ENCODE measurements at regions not wholly inside any gene's neighbourhood (a gene's known extent, or its start where the extent isn't known, plus 50 kb on each side); places are given as distances from the start of the nearest gene placed in this dataset.

GRCh38 chr11:81080476-81080875, 1639.6 kb upstream of the TENM4 start:
- no peak for DNase-seq

DNA sequence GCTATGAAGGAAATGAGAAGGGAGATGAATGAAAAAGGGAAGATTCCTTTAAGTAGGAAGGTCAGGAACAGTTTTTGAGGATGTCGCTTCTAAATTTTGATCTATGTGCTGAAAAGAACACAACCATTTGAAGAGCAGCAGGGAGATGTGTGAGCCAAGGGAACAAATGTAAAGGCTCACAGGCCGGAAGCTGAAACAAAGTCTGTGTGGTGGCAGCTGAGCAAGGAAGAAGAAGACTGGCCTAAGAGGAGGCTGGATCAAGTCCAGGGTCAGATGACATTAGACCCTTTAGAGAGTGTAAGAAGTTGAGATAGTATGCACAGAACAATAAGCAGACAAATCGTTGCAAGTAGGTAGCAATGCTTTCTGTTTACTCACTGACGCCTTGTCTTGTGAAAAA, 1631.4 kb upstream of the TENM4 start:
- no peak for DNase-seq

DNA sequence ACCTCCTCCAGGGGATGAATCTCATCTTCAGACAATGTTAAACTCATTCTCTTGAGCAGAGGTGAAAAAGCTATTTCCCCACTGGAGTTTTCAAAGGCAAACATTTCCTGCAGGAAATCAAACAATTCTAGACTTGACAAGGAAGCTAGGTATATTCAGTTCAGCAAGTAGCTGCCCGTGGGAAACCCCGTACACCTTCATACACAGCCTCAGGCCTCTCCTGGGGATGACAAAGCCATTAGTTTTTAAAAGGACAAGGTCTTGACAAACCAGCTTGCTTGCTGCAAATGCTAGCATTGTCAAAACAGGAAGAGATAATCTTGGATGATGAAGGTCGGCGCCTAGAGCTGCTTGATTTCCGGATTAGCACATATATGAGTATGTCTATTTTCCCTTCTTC, 1630.8 kb upstream of the TENM4 start:
- DNase-seq = no peak

DNA sequence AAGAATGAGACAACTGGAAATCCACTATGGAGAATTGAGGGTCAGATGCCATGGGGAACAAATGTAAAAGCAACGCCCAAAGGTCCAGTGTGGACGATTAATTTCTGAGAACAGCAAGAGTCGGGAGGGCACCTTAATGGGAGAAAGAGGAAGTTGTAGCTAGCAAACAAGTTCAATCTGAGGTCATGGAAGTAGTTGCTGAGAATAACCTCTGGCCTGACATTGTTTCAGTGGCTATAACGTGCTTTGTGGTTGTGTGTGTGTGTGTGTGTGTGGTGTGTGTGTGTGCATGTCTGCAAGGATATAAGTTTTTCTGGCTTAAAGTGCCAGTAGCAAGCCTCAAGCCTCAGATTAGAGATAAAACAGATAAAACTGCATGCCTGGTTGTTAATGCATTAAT, 1630.1 kb upstream of the TENM4 start:
- no peak for DNase-seq

- no peak for DNase-seq
Measured at GRCh38 chr11:81059356-81059755, 1618.5 kb upstream of the TENM4 start.

DNA sequence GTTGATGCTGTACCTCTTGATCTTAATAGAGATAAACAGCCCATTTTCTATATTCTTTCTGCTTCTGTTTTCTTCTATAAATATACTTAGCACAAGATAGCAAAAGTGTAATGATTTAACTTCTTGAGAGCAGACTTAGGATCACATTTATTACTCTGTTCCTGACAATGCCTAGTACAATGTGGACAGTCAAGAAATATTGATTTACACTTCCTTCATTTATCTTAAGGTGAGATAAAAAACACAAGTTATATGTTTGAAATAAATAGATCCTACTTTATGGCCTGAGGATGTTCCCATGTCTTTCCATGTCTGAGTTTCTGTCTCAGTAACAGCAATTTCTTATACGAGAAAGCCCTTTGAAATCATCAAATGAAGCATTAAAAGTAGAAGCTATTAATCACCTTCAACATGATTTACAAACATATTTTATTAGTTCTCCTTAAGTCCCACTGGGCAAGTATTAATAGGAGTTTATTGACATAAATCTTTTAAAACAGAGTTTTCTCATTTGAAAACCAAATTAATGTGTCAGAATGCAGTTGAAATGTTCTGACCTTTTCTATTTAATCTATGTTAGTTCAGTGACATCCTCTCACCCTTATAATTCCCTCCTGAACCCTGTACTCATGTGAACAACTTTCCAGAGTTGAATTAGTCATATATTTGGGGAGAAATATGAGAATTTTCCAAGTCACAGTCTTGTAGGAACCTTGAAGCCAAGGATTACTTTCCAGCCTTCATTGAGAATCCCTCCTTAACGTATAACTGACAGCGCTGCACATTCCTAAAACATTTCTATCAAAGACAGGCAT, 1611.7 kb upstream of the TENM4 start:
- no peak for DNase-seq

DNA sequence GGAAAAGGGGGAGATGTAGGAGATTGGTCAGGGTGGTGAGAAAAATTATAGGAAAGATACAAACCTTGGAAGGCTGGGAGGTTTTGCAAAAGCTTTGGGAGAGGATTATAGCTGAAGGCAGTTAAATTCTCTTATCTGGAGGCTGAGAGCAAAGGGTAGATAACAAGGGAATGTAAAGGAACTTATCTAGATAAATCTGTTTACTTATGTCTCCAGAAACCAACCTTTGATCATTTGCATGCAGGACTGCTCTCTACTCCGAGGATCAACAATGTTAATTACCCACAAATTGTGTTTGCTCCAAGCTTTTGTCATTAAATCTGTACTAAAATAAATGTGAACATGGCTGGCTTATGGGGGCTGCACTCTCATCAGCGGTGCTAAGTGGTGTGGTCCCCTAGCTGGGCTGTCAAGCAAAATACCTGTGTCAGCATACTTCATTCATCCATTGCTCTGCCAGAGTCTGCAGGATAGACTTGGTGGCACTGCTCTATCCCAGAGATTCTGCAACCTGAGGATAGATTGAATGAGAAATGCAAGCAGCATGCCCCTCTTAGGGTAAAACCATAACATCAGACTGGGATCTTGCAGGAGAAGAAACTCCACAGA, 1599.2 kb upstream of the TENM4 start:
- no peak for DNase-seq

DNA sequence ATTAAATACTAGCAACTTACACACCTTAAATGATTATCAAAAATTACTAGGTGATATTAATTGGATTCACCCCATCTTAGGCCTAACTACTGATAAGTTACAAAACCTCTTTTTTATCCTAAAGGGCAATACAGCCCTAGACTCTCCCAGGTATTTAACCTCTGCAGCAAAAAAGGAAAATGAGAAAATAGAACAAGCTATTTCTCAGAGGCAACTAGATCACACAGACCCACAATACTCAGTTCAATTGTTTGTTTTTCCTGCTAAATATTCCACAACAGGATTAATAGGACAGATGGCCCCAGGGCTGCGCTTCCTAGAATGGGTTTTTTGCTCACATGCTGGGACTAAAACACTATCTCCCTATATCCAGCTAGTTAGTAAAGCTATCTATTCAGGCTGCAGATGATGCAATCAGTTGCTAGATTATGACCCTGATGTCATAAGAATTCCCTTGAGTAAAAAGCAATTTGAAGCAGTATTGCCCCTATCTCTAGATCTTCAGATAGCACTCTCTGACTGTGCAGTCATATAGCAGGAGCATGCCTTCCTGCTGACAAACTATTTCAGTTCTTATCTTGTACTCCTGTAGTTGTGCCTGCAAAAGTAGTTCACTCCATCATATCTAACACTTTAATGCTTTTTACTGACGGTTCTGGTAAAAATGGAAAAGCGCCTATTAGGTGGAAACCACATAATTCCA, 1595.5 kb upstream of the TENM4 start:
- DNase-seq = no peak

DNA sequence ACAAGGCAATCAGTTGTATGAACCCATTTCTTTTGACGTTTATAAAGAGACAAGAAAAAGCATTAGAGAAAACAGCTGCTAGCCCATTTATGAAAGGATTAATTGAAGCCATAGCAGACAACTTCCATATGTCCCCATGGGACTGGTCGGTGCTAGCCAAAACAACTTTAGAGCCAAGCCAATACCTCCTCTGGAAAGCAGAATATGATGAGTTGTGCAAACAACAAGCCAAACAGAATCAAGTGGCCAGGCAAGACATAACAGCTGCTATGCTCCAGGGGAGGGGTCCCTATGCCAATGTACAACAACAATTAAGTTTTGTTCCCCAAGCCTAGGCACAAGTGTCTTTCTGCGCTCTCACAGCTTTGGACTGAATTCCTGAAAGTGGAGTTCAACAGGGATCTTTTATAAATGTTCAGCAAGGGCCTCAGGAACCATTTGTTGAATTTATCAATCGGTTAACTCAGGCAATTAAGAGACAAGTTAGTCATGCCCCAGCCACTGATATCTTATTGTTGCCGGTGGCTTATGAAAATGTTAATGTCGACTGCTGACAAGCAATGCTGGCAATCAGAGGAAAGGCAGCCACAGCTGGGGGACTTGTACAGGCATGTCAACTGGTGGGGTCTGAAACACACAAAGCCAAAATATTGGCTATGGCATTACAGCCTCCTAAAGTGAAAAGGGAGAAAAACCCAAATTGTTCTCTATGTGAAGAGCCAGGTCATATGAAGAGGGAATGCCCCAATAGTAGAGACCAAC, 1593.1 kb upstream of the TENM4 start:
- no peak for DNase-seq

DNA sequence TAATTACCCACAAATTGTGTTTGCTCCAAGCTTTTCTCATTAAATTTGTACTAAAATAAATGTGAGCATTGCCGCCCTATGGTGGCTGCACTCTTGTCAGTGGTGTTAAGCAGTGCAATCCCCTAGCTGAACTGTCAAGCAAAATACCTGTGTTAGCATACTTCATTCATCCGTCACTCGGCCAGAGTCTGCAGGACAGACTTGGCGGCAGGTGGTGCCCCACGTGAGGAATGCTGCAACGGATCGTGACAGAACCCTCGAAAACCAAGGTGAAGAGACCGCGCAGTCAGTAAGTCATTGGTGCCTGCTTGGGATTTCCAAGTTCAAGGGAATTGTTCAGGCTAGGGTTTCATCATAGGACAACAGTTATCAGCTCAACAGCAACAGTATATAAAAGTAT, 1592.1 kb upstream of the TENM4 start:
- DNase-seq = no peak

DNA sequence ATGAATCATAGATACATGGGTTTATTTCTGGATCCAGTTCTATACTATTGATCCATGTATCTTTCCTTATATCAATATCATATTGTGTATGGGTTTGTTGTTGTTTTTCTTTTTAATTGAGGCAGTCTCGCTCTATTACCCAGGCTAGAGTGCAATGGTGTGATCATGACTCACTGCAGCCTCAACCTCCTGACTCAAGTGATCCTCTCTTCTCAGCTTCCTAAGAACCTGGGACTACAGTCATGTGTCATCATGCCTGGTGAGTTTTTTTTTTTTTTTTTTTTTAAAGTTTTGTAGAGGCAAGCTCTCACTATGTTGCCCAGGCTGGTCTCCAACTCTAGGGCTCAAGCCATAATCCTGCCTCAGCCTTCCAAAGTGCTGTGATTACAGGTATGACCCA, 1589.4 kb upstream of the TENM4 start:
- DNase-seq = no peak

- DNase-seq = no peak
Measured at GRCh38 chr11:81026032-81026431, 1585.2 kb upstream of the TENM4 start.

DNA sequence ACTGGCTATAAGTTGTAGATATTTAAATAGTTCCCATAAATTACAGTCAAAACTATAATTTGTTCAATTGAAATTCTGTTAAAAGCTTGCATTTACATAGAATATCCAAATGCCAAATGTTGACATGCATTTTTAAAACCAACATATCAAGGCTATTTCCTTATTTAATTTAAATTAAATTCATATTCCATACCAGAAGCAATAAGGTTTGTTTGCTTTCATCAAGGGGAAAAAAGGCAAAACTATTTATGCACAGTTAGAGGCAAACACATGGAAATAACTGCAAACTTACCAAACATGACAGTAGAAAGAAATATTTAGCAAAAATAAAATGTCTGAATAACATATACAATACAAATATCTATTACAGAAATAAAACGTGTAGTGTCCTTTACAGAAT, 1581.2 kb upstream of the TENM4 start:
- DNase-seq = no peak

DNA sequence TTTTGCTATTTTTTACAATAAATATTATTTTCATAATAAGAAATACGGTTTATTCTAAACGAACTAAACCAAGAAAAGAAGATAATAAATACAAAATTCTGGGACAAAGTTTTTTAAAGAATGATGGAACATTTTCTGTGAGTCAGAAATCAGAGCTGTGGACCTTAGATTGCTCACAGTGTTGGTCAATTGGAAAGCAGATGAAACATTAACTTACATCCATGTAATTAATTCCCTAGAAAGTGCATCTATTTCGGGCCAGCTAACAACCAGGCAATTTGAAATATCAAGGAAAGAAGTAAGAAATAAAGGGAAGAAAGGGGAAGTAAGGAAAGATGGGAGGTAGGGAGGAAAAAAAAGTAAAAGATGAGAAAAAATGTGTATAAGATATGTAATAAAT, 1569.8 kb upstream of the TENM4 start:
- no peak for DNase-seq

- no peak for DNase-seq
Measured at GRCh38 chr11:81007046-81007445, 1566.2 kb upstream of the TENM4 start.

DNA sequence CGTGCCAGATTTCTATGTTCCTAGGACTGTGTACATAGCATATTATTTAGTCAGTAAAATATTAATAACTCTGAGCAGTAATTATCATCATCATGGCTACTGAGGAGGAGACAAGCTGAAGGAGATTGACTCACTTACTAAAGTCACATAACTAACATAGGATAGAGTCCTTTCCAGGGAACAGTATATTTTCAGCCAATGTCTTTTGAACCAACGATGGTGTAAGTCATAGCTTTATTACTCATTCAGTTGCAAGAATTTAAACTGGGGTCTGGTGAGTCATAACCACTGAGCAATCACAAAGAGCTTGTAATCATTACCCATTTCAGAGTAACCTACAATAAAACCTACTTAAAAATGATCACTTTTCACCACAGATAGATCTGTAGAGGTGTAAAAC, 1564.8 kb upstream of the TENM4 start:
- DNase-seq = no peak

- DNase-seq = no peak
Measured at GRCh38 chr11:81004576-81004975, 1563.7 kb upstream of the TENM4 start.

GRCh38 chr11:81002374-81002773, 1561.5 kb upstream of the TENM4 start:
- no peak for DNase-seq

- DNase-seq = no peak
Measured at GRCh38 chr11:81000735-81001134, 1559.9 kb upstream of the TENM4 start.

GRCh38 chr11:81000334-81000733, 1559.5 kb upstream of the TENM4 start:
- DNase-seq = no peak

GRCh38 chr11:80995523-80995922, 1554.7 kb upstream of the TENM4 start:
- DNase-seq = no peak

- DNase-seq = no peak
Measured at GRCh38 chr11:80993536-80993935, 1552.7 kb upstream of the TENM4 start.

- no peak for DNase-seq
Measured at GRCh38 chr11:80990885-80991284, 1550.1 kb upstream of the TENM4 start.
